ENCODE measurements at regions not wholly inside any gene's neighbourhood (a gene's known extent, or its start where the extent isn't known, plus 50 kb on each side); places are given as distances from the start of the nearest gene placed in this dataset.

- no peak overlapping the region for H3K27ac ChIP-seq (ENCODE audit: low read depth, low read length)
- no peak overlapping the region for H3K9ac ChIP-seq (ENCODE audit: low read depth in 1 of 3, low read length in 3 of 3)
Measured at GRCh38 chr2:62577994-62578781, 72.2 kb upstream of the TMEM17 start.

GRCh38 chr2:62576276-62576939, 70.4 kb upstream of the TMEM17 start:
- H3K4me1 ChIP-seq (ENCODE audit: control insufficient read depth in 3 of 3, insufficient read depth in 3 of 3, low read length in 3 of 3), result no peaks in the 10 kb centered on the region
- no peaks in the 10 kb centered on the region for H3K27me3 ChIP-seq (ENCODE audit: control insufficient read depth in 3 of 3, insufficient read depth in 3 of 3, low read length in 3 of 3)
- no peak overlapping the region for H3K4me3 ChIP-seq (ENCODE audit: low read length in 3 of 3)
- no peaks in the 10 kb centered on the region for H3K36me3 ChIP-seq (ENCODE audit: control insufficient read depth in 3 of 3, insufficient read depth in 3 of 3, low read length in 3 of 3)
- no peak overlapping the region for H3K9ac ChIP-seq (ENCODE audit: low read depth in 1 of 3, low read length in 3 of 3)
- H3K27ac ChIP-seq (ENCODE audit: low read depth, low read length), result no peak overlapping the region
- no peaks in the 10 kb centered on the region for H3K9me3 ChIP-seq (ENCODE audit: control insufficient read depth in 3 of 3, low read length in 3 of 3)

More at GRCh38 chr2:62577994-62578781, 72.2 kb upstream of the TMEM17 start:
- Histone ChIP-seq H3K27me3 (ENCODE audit: control insufficient read depth in 3 of 3, insufficient read depth in 3 of 3, low read length in 3 of 3) (no peaks in the 10 kb centered on the region), H3K4me3 (ENCODE audit: low read length in 3 of 3) (no peak overlapping the region), H3K36me3 (ENCODE audit: control insufficient read depth in 3 of 3, insufficient read depth in 3 of 3, low read length in 3 of 3) (no peaks in the 10 kb centered on the region), H3K4me1 (ENCODE audit: control insufficient read depth in 3 of 3, insufficient read depth in 3 of 3, low read length in 3 of 3) (no peaks in the 10 kb centered on the region), H3K9me3 (ENCODE audit: control insufficient read depth in 3 of 3, low read length in 3 of 3) (no peaks in the 10 kb centered on the region)

GRCh38 chr2:62573936-62574335, 67.9 kb upstream of the TMEM17 start:
- Histone ChIP-seq H3K36me3 (ENCODE audit: control insufficient read depth in 3 of 3, insufficient read depth in 3 of 3, low read length in 3 of 3) (no peaks in the 10 kb centered on the region), H3K4me1 (ENCODE audit: control insufficient read depth in 3 of 3, insufficient read depth in 3 of 3, low read length in 3 of 3) (peaks cover 0 to 4% (median 4%) of the 10 kb centered on the region in 3 donors), H3K27ac (ENCODE audit: low read depth, low read length) (no peak overlapping the region), H3K9me3 (ENCODE audit: control insufficient read depth in 3 of 3, low read length in 3 of 3) (no peaks in the 10 kb centered on the region), H3K4me3 (ENCODE audit: low read length in 3 of 3) (no peak overlapping the region), H3K9ac (ENCODE audit: low read depth in 1 of 3, low read length in 3 of 3) (no peak overlapping the region), H3K27me3 (ENCODE audit: control insufficient read depth in 3 of 3, insufficient read depth in 3 of 3, low read length in 3 of 3) (peaks cover 7 to 10% (median 9%) of the 10 kb centered on the region in 3 donors)

GRCh38 chr2:62573137-62573731, 67.2 kb upstream of the TMEM17 start:
- Histone ChIP-seq H3K4me1 (ENCODE audit: control insufficient read depth in 3 of 3, insufficient read depth in 3 of 3, low read length in 3 of 3) (peaks cover 0 to 4% (median 4%) of the 10 kb centered on the region in 3 donors), H3K4me3 (ENCODE audit: low read length in 3 of 3) (no peak overlapping the region), H3K36me3 (ENCODE audit: control insufficient read depth in 3 of 3, insufficient read depth in 3 of 3, low read length in 3 of 3) (no peaks in the 10 kb centered on the region), H3K27me3 (ENCODE audit: control insufficient read depth in 3 of 3, insufficient read depth in 3 of 3, low read length in 3 of 3) (peaks cover 7 to 10% (median 9%) of the 10 kb centered on the region in 3 donors), H3K9ac (ENCODE audit: low read depth in 1 of 3, low read length in 3 of 3) (no peak overlapping the region), H3K27ac (ENCODE audit: low read depth, low read length) (no peak overlapping the region), H3K9me3 (ENCODE audit: control insufficient read depth in 3 of 3, low read length in 3 of 3) (no peaks in the 10 kb centered on the region)

GRCh38 chr2:62570861-62571698, 65.1 kb upstream of the TMEM17 start:
- no peaks in the 10 kb centered on the region for H3K9me3 ChIP-seq (ENCODE audit: control insufficient read depth in 3 of 3, low read length in 3 of 3)
- peaks cover 7 to 10% (median 9%) of the 10 kb centered on the region in 3 donors for H3K27me3 ChIP-seq (ENCODE audit: control insufficient read depth in 3 of 3, insufficient read depth in 3 of 3, low read length in 3 of 3)
- no peaks in the 10 kb centered on the region for H3K36me3 ChIP-seq (ENCODE audit: control insufficient read depth in 3 of 3, insufficient read depth in 3 of 3, low read length in 3 of 3)
- H3K4me1 ChIP-seq (ENCODE audit: control insufficient read depth in 3 of 3, insufficient read depth in 3 of 3, low read length in 3 of 3), result peaks cover 0 to 4% (median 4%) of the 10 kb centered on the region in 3 donors
- no peak overlapping the region for H3K9ac ChIP-seq (ENCODE audit: low read depth in 1 of 3, low read length in 3 of 3)
- H3K4me3 ChIP-seq (ENCODE audit: low read length in 3 of 3), result peak overlapping the region in 1 of 3 donors; percentile 37
- no peak overlapping the region for H3K27ac ChIP-seq (ENCODE audit: low read depth, low read length)

- peaks cover 0 to 4% (median 4%) of the 10 kb centered on the region in 3 donors for H3K4me1 ChIP-seq (ENCODE audit: control insufficient read depth in 3 of 3, insufficient read depth in 3 of 3, low read length in 3 of 3)
- no peaks in the 10 kb centered on the region for H3K9me3 ChIP-seq (ENCODE audit: control insufficient read depth in 3 of 3, low read length in 3 of 3)
- peaks cover 7 to 10% (median 9%) of the 10 kb centered on the region in 3 donors for H3K27me3 ChIP-seq (ENCODE audit: control insufficient read depth in 3 of 3, insufficient read depth in 3 of 3, low read length in 3 of 3)
- H3K4me3 ChIP-seq (ENCODE audit: low read length in 3 of 3), result no peak overlapping the region
- H3K27ac ChIP-seq (ENCODE audit: low read depth, low read length), result no peak overlapping the region
- no peak overlapping the region for H3K9ac ChIP-seq (ENCODE audit: low read depth in 1 of 3, low read length in 3 of 3)
- no peaks in the 10 kb centered on the region for H3K36me3 ChIP-seq (ENCODE audit: control insufficient read depth in 3 of 3, insufficient read depth in 3 of 3, low read length in 3 of 3)
Measured at GRCh38 chr2:62569907-62570841, 64.2 kb upstream of the TMEM17 start.

- H3K4me1 ChIP-seq (ENCODE audit: control insufficient read depth in 3 of 3, insufficient read depth in 3 of 3, low read length in 3 of 3), result peaks cover 0 to 4% (median 4%) of the 10 kb centered on the region in 3 donors
- H3K4me3 ChIP-seq (ENCODE audit: low read length in 3 of 3), result no peak overlapping the region
- peaks cover 7 to 10% (median 9%) of the 10 kb centered on the region in 3 donors for H3K27me3 ChIP-seq (ENCODE audit: control insufficient read depth in 3 of 3, insufficient read depth in 3 of 3, low read length in 3 of 3)
- H3K9me3 ChIP-seq (ENCODE audit: control insufficient read depth in 3 of 3, low read length in 3 of 3), result no peaks in the 10 kb centered on the region
- H3K27ac ChIP-seq (ENCODE audit: low read depth, low read length), result no peak overlapping the region
- H3K36me3 ChIP-seq (ENCODE audit: control insufficient read depth in 3 of 3, insufficient read depth in 3 of 3, low read length in 3 of 3), result no peaks in the 10 kb centered on the region
- H3K9ac ChIP-seq (ENCODE audit: low read depth in 1 of 3, low read length in 3 of 3), result no peak overlapping the region
Measured at GRCh38 chr2:62568983-62569837, 63.2 kb upstream of the TMEM17 start.

- H3K4me1 ChIP-seq (ENCODE audit: control insufficient read depth in 3 of 3, insufficient read depth in 3 of 3, low read length in 3 of 3), result peaks cover 0 to 4% (median 4%) of the 10 kb centered on the region in 3 donors
- H3K27ac ChIP-seq (ENCODE audit: low read depth, low read length), result no peak overlapping the region
- no peaks in the 10 kb centered on the region for H3K36me3 ChIP-seq (ENCODE audit: control insufficient read depth in 3 of 3, insufficient read depth in 3 of 3, low read length in 3 of 3)
- no peaks in the 10 kb centered on the region for H3K9me3 ChIP-seq (ENCODE audit: control insufficient read depth in 3 of 3, low read length in 3 of 3)
- peaks cover 7 to 10% (median 9%) of the 10 kb centered on the region in 3 donors for H3K27me3 ChIP-seq (ENCODE audit: control insufficient read depth in 3 of 3, insufficient read depth in 3 of 3, low read length in 3 of 3)
- H3K9ac ChIP-seq (ENCODE audit: low read depth in 1 of 3, low read length in 3 of 3), result no peak overlapping the region
- H3K4me3 ChIP-seq (ENCODE audit: low read length in 3 of 3), result no peak overlapping the region
Measured at GRCh38 chr2:62568074-62568473, 62.1 kb upstream of the TMEM17 start.

Data from skeletal muscle tissue (tissue), 3 donors.